Breast epithelium (tissue), 3 donors: ENCODE measurements at regions not wholly inside any gene's neighbourhood (a gene's known extent, or its start where the extent isn't known, plus 50 kb on each side); places are given as distances from the start of the nearest gene placed in this dataset.

Experiments
- POLR2AphosphoS5 ChIP-seq, 3 donors: sonication (generic); formaldehyde crosslinking; IDR thresholded peaks; one replicate each; pipeline ENCODE4 v1.6.1; 2017; ENCODE audit warnings: antibody characterized with exemption in 3 of 3
- TF ChIP-seq, protein P1 (sequence below), 3 donors: fragments of 450-650 bp; IDR thresholded peaks; one replicate each; pipeline ENCODE4 v1.5.1; 2016 to 2017; ENCODE audit warnings: antibody characterized with exemption in 3 of 3, mild to moderate bottlenecking in 3 of 3, moderate library complexity in 3 of 3

DNA sequence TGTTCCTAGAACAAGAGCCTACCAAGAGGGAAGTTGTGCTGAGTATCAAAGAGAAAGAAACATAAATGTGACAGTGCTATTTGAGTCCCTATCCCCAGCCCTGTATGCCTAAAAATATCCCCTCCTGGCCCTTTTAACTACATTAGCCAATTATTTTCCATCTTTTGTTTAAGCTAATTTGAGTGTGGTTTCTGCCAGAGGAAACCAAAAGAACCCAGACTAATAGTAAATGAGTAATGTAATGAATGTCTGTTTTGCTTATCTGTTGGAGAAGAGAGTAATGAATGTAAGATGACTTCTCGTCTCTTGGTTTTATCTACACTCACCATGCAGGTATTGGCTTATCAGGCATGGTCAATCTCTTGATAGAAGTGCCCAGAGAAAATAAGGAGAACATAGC, 134.4 kb upstream of the CDK1 start:
- no peak for TF ChIP-seq POLR2AphosphoS5 (IDR thresholded peaks at IDR 0.05)
- TF ChIP-seq, protein P1, sequence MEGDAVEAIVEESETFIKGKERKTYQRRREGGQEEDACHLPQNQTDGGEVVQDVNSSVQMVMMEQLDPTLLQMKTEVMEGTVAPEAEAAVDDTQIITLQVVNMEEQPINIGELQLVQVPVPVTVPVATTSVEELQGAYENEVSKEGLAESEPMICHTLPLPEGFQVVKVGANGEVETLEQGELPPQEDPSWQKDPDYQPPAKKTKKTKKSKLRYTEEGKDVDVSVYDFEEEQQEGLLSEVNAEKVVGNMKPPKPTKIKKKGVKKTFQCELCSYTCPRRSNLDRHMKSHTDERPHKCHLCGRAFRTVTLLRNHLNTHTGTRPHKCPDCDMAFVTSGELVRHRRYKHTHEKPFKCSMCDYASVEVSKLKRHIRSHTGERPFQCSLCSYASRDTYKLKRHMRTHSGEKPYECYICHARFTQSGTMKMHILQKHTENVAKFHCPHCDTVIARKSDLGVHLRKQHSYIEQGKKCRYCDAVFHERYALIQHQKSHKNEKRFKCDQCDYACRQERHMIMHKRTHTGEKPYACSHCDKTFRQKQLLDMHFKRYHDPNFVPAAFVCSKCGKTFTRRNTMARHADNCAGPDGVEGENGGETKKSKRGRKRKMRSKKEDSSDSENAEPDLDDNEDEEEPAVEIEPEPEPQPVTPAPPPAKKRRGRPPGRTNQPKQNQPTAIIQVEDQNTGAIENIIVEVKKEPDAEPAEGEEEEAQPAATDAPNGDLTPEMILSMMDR (IDR thresholded peaks at IDR 0.05): no peak
